NOMO-1 treated with dmso at 0.1 percent for 144 hours (cell line): ENCODE measurements at regions not wholly inside any gene's neighbourhood (a gene's known extent, or its start where the extent isn't known, plus 50 kb on each side); places are given as distances from the start of the nearest gene placed in this dataset.

Experiments used
- DNase-seq: peaks from one replicate; lab custom pipeline; 2025; ENCODE audit not compliant: unreplicated experiment; lab: John Stamatoyannopoulos, UW

GRCh38 chr4:98210281-98210680, 50.9 kb upstream of the RAP1GDS1 start:
- no peak for DNase-seq

- no peak for DNase-seq
Measured at GRCh38 chr4:98209111-98209510, 52.1 kb upstream of the RAP1GDS1 start.

GRCh38 chr4:98204236-98204553, 57.0 kb upstream of the RAP1GDS1 start:
- peak; percentile 12 for DNase-seq

GRCh38 chr4:98203332-98204235, 57.6 kb upstream of the RAP1GDS1 start:
- DNase-seq = peak; percentile 68

- no peak for DNase-seq
Measured at GRCh38 chr4:98202907-98203306, 58.3 kb upstream of the RAP1GDS1 start.

- DNase-seq = no peak
Measured at GRCh38 chr4:98199247-98199646, 56.0 kb upstream of the STPG2 start.

- no peak for DNase-seq
Measured at GRCh38 chr4:98195005-98195404, 51.7 kb upstream of the STPG2 start.

- DNase-seq = no peak
Measured at GRCh38 chr4:98193459-98194105, 50.3 kb upstream of the STPG2 start.
